ENCODE measurements at regions not wholly inside any gene's neighbourhood (a gene's known extent, or its start where the extent isn't known, plus 50 kb on each side); places are given as distances from the start of the nearest gene placed in this dataset.
"Not testable (repeated sequence)": the region's sequence is repeated elsewhere in the genome, so short reads cannot be mapped to it uniquely, and the experiment has no call there.

DNA sequence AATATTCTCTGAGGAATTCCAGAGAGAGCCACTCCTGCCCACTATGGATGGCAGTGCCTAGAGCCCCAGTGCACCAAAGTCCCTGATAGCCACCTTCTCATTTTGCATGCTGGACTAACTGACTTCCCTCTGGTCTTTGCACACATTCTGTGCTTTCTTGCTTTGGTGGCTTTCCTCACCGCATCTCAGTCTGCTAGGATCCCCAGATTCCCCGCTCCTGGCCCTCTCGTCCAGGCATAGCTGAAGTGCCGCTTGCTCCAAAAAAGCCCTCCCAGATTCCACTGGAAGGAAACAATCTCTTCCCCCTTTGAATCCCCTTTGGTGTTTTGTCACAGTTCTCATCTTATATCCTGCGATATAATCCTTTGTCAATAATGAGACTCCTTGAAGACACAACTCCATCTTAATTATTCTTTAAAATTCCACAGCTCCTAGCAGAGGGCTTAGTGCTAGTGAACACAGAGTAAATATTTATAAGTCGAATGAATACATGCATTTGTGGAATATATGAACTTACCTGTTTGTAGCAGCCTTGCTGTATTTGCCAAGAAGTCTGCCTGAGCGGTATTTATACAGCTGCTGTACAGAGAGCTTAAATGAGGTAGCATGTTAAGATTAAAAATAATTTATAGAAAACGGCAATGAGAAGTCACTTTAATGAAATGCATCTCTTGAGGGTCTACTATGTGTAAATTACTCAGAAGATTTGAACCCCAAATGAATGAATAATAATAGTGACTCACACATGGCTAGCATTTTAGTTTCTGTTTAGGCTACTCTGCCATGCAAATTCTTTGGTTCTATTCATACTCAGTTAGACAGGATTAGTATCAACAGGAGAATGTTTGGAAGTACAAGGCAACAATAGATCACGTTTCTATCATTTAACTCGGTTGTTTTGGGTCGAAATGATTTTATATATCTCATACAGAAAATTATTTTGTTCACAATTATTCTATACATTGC lies 421.9 kb upstream of the TENM3 start:
- no peak for DNase-seq (ENCODE audit: low spot score)

- DNase-seq (ENCODE audit: low spot score): no peak
Observed at GRCh38 chr4:181822005-181822375, 421.2 kb upstream of the TENM3 start.

DNA sequence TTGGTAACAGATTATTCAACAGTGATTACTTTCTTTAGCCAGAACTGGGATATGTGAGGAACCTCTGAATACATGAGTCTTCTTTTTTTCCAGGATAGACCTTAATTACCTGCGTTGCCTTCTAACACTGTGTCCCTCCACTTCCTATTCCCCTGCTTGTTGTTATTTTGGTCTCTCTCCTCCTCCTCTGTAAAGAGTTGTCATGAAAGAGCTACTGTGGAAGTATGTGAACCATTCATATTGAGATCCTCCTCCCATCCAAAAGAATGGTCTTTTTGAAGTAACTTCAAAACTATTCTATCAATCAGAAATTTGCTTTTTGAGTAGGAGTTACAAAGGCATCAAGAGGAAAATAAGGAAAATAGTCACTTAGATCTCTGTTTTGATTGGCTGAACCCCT lies 420.0 kb upstream of the TENM3 start:
- no peak for DNase-seq (ENCODE audit: low spot score)

- no peak for DNase-seq (ENCODE audit: low spot score)
Observed at GRCh38 chr4:181823645-181824044, 419.6 kb upstream of the TENM3 start.

- no peak for DNase-seq (ENCODE audit: low spot score)
Observed at GRCh38 chr4:181825564-181825963, 417.6 kb upstream of the TENM3 start.

DNA sequence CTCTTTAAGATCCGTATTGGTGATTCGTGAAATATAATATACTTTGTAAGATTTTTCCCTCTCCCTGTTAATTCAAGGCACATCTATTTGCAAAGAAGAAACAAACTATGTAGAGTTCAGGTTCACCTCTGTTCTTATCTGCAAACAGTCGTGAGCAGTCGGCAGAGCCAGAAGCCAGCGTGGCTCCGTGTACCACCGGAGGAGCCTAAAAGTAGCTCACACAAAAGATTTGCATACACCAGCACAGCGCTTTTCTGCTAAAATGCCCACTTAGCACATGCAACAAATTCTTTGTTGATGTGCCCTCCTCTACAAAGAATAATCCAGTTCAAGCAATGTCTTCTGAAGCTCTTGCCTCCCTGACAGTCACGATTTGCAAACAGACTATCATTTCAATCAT lies 416.0 kb upstream of the TENM3 start:
- no peak for DNase-seq (ENCODE audit: low spot score)

GRCh38 chr4:181830404-181831035 lies 412.7 kb upstream of the TENM3 start:
- DNase-seq (ENCODE audit: low spot score): no peak

GRCh38 chr4:181834071-181834470 lies 409.1 kb upstream of the TENM3 start:
- DNase-seq (ENCODE audit: low spot score): no peak

DNA sequence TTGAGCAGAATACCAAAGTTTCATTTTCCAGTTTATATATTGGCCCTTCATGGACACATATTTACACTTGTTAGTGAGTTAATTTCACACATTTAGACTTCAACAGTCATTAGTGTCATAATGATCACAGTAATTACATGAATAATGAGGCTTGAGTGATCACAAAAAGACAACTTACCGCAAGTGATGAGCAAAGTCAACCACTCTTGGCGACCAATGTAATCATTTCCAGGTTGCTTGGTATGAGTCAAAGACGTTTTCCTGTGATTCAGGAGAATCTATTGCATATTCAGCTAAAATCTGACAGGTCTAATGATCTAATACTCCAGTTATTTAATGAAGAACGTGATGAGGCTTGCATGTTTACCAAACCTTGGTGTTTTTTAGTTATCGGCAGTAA lies 407.9 kb upstream of the TENM3 start:
- DNase-seq (ENCODE audit: low spot score): no peak

- DNase-seq (ENCODE audit: low spot score): no peak
Observed at GRCh38 chr4:181838253-181838652, 404.9 kb upstream of the TENM3 start.

DNA sequence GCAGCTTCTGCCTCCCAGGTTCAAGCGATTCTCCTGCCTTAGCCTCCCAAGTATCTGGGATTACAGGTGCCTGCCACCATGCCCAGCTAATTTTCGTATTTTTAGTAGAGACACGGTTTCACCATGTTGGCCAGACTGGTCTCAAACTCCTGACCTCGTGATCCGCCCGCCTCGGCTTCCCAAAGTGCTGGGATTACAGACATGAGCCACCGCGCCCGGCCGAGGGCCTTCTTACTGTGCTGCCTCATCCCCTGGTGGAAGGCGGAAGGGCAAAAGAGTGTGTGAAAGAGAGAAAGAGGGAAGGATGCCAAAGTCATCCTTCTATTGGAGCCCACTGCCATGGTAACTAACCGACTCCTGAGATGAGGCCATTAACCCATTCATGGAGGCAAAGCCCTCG lies 399.4 kb upstream of the TENM3 start:
- not testable (repeated sequence) for DNase-seq (ENCODE audit: low spot score)

DNA sequence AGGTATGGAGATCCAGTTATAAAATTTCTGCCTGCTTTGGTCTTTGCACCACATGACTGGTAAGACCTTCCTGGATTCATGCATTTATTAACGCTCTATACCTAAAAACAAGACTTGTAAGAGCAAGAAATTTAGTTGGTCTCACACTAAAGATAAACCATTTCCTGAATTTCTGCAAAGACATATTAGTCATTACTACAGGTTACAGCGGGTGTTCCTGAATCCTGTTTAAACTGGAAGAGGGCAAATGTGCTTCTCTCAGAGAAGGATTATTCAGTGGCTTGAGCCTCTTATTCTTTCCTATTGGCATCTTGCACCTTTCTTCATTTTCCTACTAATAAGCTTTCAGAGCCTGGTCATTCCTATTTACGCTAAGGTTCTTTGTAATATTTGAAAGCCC lies 397.6 kb upstream of the TENM3 start:
- no peak for DNase-seq (ENCODE audit: low spot score)

DNA sequence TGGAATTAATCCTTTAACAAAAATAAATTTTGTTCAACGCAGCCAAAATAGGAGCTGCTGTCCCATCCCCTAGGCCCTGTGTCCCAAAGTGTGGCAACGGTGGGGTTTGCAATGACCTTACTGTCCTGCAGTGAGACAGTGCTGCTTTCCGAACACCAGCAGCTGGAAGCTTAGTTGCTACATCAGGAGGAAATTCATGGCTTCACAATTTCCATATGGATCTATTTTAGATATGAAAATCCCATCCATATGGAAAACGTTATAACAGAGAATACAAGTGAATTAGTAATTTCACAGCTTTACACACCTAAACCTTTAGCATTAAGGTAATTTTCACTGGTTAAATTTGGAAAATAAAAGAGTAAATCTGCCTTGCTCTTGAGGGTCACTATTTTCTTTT lies 396.3 kb upstream of the TENM3 start:
- no peak for DNase-seq (ENCODE audit: low spot score)

- no peak for DNase-seq (ENCODE audit: low spot score)
Observed at GRCh38 chr4:181848357-181848756, 394.8 kb upstream of the TENM3 start.

- DNase-seq (ENCODE audit: low spot score): no peak
Observed at GRCh38 chr4:181849472-181849871, 393.7 kb upstream of the TENM3 start.

DNA sequence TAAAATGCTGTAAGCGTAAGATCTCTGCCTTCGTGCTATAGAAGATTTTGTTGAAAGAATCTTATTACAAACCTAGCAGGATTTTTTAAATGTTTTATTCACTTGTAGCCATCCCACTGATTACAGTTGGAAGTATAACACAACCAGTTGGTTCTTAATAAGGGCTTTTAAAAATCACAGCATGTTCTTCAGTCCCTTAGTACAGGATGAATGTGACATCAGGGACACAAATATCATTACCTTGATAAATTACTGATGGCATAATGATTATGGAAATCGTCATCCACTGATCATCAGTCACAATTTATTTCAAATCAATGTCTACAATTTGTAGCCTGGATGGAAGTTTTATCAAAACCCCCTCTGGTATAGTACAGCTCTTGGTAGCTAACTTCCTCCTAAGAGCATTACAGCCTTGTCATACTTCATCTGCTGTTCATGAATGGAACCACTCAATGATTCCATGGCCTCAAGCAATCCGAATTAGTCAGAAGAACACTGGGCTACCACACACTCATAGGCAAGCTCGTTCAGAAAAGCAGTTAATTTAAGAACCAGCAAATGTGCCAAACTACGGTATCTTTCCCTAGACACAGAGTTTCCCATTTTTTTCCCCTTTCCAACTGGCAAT lies 389.2 kb upstream of the TENM3 start:
- no peak for DNase-seq (ENCODE audit: low spot score)

DNA sequence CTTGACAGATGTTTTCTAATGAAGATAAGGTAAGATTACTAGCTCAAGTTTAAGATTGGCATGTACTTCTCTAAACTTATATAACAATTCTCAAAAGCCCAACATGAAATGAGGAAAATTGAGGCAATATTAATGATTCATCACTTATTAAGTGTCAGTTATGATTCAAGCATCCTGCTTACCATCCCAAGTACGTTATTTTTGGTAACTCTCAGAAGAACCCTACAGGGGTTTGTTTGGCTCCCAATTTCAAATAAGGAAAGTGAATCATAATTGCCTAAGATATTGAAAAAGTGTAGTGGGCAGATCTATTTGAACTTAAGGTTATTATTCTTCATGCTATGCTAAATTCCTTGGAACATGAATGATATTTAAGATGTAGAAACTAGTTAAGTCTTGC lies 387.9 kb upstream of the TENM3 start:
- DNase-seq (ENCODE audit: low spot score): no peak

GRCh38 chr4:181857471-181857870 lies 385.7 kb upstream of the TENM3 start:
- DNase-seq (ENCODE audit: low spot score): not testable (repeated sequence)

DNA sequence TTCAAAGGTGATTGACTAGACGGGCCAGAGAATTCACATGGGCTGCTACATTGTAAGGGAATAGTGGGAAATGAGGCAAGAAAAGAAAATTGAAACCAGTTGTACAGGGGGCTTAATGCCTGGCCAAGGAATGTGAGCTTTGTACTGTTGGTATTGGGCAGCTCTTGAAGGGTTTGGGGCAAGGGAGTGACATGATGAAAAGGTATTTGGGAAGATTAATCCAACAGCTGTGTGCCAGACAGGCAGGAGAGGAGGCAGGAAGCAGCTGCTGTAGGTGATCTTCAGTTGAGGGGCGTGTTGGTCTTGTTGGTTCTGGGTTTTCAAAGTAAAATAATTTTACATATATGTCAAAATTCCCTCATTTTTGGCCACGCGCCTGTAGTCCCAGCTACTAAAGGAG lies 384.5 kb upstream of the TENM3 start:
- DNase-seq (ENCODE audit: low spot score): no peak

DNA sequence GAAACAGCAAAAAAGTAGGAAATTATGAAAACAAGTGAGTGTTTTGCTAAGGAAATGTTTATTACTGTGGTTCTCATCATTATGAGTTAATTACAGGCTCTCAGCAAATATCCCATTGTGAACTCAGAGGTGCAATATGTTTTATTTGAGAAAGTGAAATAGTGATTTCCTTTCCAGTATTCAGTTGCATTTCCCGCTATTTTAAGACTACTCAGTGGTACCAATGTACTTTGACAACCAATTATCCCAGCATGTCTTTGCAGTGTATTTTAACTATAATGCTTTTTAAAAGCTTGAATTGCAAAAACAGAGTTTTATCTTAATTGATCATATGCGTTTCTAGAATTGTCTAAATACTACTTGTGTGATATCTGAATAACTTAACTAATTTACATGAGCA lies 383.8 kb upstream of the TENM3 start:
- DNase-seq (ENCODE audit: low spot score): no peak

DNA sequence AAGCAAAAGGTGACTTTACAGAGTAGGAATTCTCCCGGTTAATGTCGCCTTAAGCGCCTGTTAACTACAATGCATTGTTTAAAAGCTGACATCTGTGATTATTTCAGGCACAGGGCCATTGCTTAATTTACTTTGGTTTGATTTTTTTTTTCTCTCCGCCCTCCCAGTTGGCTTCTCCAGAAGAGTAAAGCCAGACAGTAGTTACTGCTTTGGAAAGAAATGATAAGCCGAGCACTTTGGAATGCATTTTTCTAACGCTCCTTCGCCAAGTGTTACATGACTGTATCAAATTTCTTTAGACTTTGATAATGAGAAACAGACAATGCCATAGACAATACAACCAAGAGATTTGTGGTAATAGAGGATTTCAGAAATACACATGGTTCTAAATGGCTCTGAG lies 383.0 kb upstream of the TENM3 start:
- no peak for DNase-seq (ENCODE audit: low spot score)

DNA sequence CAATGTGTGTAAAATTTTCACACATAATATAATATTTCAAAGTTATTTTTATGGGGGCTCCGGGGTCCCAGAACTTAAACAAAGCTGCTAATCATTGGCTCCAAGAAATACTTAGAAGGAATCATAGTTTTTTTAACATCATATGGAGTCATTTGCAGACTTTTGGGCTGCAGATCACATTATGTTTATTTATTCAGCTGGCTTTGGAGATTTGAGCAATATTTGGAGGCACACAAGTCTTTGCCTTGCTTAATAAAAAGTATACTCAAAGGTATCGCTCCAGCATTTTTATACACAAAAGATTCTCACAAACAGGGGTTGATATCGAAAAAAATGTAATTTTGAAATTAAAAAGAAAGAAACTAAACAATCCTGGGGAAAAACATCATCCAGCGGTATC lies 382.5 kb upstream of the TENM3 start:
- DNase-seq (ENCODE audit: low spot score): no peak

GRCh38 chr4:181863856-181864255 lies 379.3 kb upstream of the TENM3 start:
- no peak for DNase-seq (ENCODE audit: low spot score)
